Embryonic facial prominence (tissue), 1 donor: ENCODE measurements at regions not wholly inside any gene's neighbourhood (a gene's known extent, or its start where the extent isn't known, plus 50 kb on each side); places are given as distances from the start of the nearest gene placed in this dataset.

Source experiments
- DNase-seq: peaks from one replicate; pipeline ENCODE4 v3.0.0-alpha.2; 2016; ENCODE audit errors: extremely low spot score

DNA sequence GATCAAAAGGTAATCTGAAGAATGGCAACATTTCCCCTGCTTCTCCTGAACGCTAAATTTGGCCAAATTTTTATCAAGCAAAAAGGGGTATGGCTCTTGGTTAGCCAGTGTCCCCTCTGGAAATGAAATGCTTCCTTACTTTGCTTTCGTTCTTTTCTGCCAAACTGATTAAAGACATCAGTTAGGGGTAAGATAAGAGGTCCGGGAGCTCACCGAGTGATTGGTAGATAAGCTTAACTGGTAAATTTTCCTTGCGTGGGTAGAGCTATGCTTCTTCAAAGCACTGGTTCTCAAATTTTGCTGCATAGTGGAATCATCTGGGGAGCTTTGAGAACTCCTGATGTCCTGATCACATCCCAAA lies 62.7 kb upstream of the MAPRE2 start:
- DNase-seq, result no peak

DNA sequence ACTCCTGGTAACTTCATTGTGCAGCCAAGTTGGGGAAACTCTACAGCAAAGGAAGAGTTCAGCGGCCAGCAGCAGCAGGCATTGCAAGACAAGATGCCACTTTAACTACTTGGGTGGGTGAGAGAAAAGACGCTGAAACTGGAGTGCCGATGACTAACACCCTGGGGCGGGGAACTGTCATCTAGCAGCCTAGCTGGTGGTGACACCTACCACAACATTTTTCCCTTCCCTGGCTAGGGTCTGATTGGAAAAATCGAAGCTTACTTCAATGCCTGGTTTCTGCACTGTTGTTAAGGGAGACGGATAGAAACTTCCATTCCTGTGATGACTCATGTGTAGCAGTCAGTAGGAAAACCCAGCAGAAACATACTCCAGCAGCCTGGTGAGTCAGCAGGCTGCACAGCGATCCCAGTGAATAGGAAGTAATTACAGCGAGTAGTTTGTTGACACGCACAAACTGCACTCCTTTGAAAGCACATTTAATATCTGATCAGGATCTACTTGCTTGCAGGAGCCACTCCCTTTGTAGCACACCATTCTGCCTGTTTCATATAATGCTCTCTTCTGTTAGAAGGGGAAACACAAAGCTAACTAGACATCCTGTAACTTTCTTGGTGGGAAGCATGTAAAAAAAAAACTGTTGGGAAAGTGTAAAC lies 62.1 kb upstream of the MAPRE2 start:
- DNase-seq, result peak; percentile 78

- DNase-seq, result no peak
Observed at GRCh38 chr18:34981487-34981886, 59.7 kb upstream of the MAPRE2 start.

DNA sequence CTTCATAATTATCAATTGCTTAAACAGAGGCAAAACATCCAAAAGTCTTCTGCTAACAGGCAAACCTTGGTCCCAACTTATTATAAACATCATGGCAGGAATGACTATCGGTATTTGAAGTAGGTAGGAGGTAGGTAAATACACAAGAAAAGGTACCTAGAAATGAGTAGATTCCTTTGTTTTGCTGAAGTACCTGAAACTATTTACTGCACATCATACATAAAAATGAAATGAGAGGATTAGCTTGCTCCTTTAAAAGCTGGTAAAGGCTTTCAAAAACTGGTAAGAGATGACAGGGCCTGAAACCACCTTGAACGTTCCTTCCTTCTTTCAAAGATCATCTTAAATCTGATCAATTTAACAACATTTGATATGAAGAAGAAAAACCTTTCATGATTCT lies 55.2 kb upstream of the MAPRE2 start:
- DNase-seq, result no peak

DNA sequence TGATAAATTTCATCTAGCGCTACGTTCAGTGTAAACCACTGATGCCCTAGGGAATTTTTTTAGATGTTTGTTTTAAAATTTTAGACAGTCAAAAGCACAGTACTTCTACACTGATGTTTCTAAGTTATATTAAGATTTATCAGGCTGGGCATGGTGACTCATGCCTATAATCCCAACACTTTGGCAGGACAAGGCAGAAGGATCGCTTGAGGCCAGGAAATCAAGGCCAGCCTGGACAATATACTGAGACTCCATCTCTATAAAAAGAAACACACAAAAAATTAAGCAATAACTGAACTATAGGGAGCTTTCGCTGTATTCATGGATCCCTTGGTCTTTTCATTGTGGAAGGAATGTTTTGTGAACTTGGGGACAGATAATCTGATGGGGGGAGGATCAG lies 50.6 kb upstream of the MAPRE2 start:
- no peak for DNase-seq

DNA sequence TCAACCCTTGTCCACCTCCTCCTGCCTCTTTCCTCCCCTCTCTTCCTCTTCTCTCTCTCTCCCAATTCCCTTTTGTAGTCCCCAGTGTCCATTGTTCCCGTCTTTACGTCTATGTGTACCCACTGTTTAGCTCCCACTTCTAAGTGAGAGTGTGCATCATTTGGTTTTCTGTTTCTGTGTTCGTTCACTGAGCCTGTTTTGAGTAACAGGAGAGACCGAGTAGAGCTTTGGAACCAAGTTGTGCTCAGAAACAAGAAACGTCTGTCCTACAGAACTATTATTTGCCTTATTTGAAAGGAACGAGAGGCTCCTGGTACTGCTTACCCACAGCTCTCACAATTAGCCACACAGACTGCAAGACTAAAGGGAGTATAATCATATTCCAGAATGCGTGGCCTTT lies 50.1 kb upstream of the MAPRE2 start:
- DNase-seq, result no peak
